PFSK-1 (cell line): ENCODE measurements at regions not wholly inside any gene's neighbourhood (a gene's known extent, or its start where the extent isn't known, plus 50 kb on each side); places are given as distances from the start of the nearest gene placed in this dataset.

ENCODE experiments used
- POLR2AphosphoS5 ChIP-seq: IDR thresholded peaks from 2 replicates; pipeline ENCODE4 v1.6.1; 2012; ENCODE audit warnings: low read depth, mild to moderate bottlenecking, control low read depth, low read length, moderate library complexity
- SIN3A ChIP-seq: IDR thresholded peaks from 2 replicates; pipeline ENCODE4 v1.6.1; 2012; ENCODE audit warnings: mild to moderate bottlenecking, low read length, moderate library complexity, borderline replicate concordance; ENCODE audit not compliant: insufficient read depth
- TAF1 ChIP-seq: IDR thresholded peaks from 2 replicates; pipeline ENCODE4 v1.6.1; 2012; ENCODE audit warnings: low read length, control low read depth, borderline replicate concordance; ENCODE audit not compliant: insufficient read depth
- TF ChIP-seq, protein P1 (sequence below), 2 experiments: IDR thresholded peaks; 2 replicates each; pipeline versions ENCODE4 v1.6.1 to v1.8.0; 2011 to 2012; ENCODE audit warnings: low read depth in 2 of 2, low read length in 2 of 2, control low read depth in 1 of 2, inconsistent platforms in 1 of 2, mild to moderate bottlenecking in 1 of 2, moderate library complexity in 1 of 2; ENCODE audit not compliant: insufficient read depth in 1 of 2

GRCh38 chr1:239209591-239209990, 176.8 kb upstream of the CHRM3 start:
- no peak for TF ChIP-seq POLR2AphosphoS5
- no peak for TF ChIP-seq TAF1
- no peak for TF ChIP-seq SIN3A
- TF ChIP-seq, protein P1, sequence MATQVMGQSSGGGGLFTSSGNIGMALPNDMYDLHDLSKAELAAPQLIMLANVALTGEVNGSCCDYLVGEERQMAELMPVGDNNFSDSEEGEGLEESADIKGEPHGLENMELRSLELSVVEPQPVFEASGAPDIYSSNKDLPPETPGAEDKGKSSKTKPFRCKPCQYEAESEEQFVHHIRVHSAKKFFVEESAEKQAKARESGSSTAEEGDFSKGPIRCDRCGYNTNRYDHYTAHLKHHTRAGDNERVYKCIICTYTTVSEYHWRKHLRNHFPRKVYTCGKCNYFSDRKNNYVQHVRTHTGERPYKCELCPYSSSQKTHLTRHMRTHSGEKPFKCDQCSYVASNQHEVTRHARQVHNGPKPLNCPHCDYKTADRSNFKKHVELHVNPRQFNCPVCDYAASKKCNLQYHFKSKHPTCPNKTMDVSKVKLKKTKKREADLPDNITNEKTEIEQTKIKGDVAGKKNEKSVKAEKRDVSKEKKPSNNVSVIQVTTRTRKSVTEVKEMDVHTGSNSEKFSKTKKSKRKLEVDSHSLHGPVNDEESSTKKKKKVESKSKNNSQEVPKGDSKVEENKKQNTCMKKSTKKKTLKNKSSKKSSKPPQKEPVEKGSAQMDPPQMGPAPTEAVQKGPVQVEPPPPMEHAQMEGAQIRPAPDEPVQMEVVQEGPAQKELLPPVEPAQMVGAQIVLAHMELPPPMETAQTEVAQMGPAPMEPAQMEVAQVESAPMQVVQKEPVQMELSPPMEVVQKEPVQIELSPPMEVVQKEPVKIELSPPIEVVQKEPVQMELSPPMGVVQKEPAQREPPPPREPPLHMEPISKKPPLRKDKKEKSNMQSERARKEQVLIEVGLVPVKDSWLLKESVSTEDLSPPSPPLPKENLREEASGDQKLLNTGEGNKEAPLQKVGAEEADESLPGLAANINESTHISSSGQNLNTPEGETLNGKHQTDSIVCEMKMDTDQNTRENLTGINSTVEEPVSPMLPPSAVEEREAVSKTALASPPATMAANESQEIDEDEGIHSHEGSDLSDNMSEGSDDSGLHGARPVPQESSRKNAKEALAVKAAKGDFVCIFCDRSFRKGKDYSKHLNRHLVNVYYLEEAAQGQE (IDR thresholded peaks at IDR 0.05; ENCODE audit: insufficient read depth in 1 of 2, low read depth in 2 of 2, low read length in 2 of 2), result no peak
